Upper lobe of right lung (tissue), 1 donor: ENCODE measurements at regions not wholly inside any gene's neighbourhood (a gene's known extent, or its start where the extent isn't known, plus 50 kb on each side); places are given as distances from the start of the nearest gene placed in this dataset.

ENCODE experiments used
- ATAC-seq: fragments of 200-7000 bp; cut with Tn5 transposase; one replicate; pipeline ENCODE4 v1.9.1; 2020; ENCODE audit warnings: mild to moderate bottlenecking, moderate library complexity
- DNase-seq: peaks from one replicate; pipeline ENCODE4 v3.0.0-alpha.2; 2020
- H3K27ac ChIP-seq: fragments of 200-600 bp; one replicate; pipeline ENCODE4 v1.8.0; 2022
- H3K27me3 ChIP-seq: fragments of 200-600 bp; one replicate; pipeline ENCODE4 v1.8.0; 2022; ENCODE audit warnings: mild to moderate bottlenecking
- H3K36me3 ChIP-seq: fragments of 200-600 bp; one replicate; pipeline ENCODE4 v1.8.0; 2022
- H3K4me1 ChIP-seq: fragments of 200-600 bp; one replicate; pipeline ENCODE4 v1.8.0; 2022
- H3K4me3 ChIP-seq: fragments of 200-600 bp; one replicate; pipeline ENCODE4 v1.8.0; 2022; ENCODE audit warnings: mild to moderate bottlenecking
- H3K9me3 ChIP-seq: fragments of 200-600 bp; one replicate; pipeline ENCODE4 v1.8.0; 2022
- CTCF ChIP-seq: fragments of 200-600 bp; IDR thresholded peaks from one replicate; pipeline ENCODE4 v1.8.0; 2022; ENCODE audit warnings: antibody characterized with exemption
- intact Hi-C: fragments of 100-400 bp; cut with DNase I; formaldehyde crosslinking; loops from one replicate; pipeline ENCODE4 v1.11.0; 2022
- donor health status: DM: no; HTN: yes; CAD: no; lungs with severe emphysema.

- Histone ChIP-seq H3K4me3 (no peak overlapping the region), H3K27ac (no peak overlapping the region), H3K4me1 (no peaks in the 10 kb centered on the region), H3K36me3 (no peaks in the 10 kb centered on the region), H3K9me3 (no peaks in the 10 kb centered on the region), H3K27me3 (no peaks in the 10 kb centered on the region)
- no peak for TF ChIP-seq CTCF
- DNase-seq (no peak), ATAC-seq (no peak)
- intact Hi-C loops = no loop called here
Observed at GRCh38 chrX:39384996-39385395, 583.7 kb downstream of the MID1IP1 start.

GRCh38 chrX:39388730-39389129 lies 587.5 kb downstream of the MID1IP1 start:
- no peak overlapping the region for H3K27ac ChIP-seq
- ATAC-seq = no peak

GRCh38 chrX:39396358-39396995 lies 595.2 kb downstream of the MID1IP1 start:
- intact Hi-C loops = no loop called here
- H3K4me3 ChIP-seq = no peak overlapping the region
- H3K27ac ChIP-seq = no peak overlapping the region
- no peaks in the 10 kb centered on the region for H3K9me3 ChIP-seq
- no peaks in the 10 kb centered on the region for H3K27me3 ChIP-seq
- no peak for TF ChIP-seq CTCF
- H3K36me3 ChIP-seq = no peaks in the 10 kb centered on the region
- no peaks in the 10 kb centered on the region for H3K4me1 ChIP-seq
- ATAC-seq (no peak), DNase-seq (no peak)

More at GRCh38 chrX:39388730-39389129, 587.5 kb downstream of the MID1IP1 start:
- Histone ChIP-seq H3K9me3 (no peaks in the 10 kb centered on the region), H3K36me3 (no peaks in the 10 kb centered on the region), H3K4me1 (no peaks in the 10 kb centered on the region), H3K27me3 (no peaks in the 10 kb centered on the region), H3K4me3 (no peak overlapping the region)
- intact Hi-C loops = no loop called here
- DNase-seq = no peak
- TF ChIP-seq CTCF = no peak

- Histone ChIP-seq H3K4me1 (no peaks in the 10 kb centered on the region), H3K27ac (no peak overlapping the region), H3K9me3 (no peaks in the 10 kb centered on the region), H3K36me3 (no peaks in the 10 kb centered on the region), H3K4me3 (no peak overlapping the region), H3K27me3 (no peaks in the 10 kb centered on the region)
- intact Hi-C loops = no loop called here
- DNase-seq (no peak), ATAC-seq (no peak)
- TF ChIP-seq CTCF = no peak
Observed at GRCh38 chrX:39397561-39398199, 596.4 kb downstream of the MID1IP1 start.

- H3K27ac ChIP-seq = no peak overlapping the region
- ATAC-seq (no peak), DNase-seq (no peak)
- H3K36me3 ChIP-seq = no peaks in the 10 kb centered on the region
- TF ChIP-seq CTCF = no peak
- no peaks in the 10 kb centered on the region for H3K27me3 ChIP-seq
- no peaks in the 10 kb centered on the region for H3K4me1 ChIP-seq
- H3K9me3 ChIP-seq = no peaks in the 10 kb centered on the region
- no peak overlapping the region for H3K4me3 ChIP-seq
- intact Hi-C loops = no loop called here
Observed at GRCh38 chrX:39398215-39398962, 597.1 kb downstream of the MID1IP1 start.
